Activated CD8-positive, alpha-beta memory T cell treated with anti-CD3 and anti-CD28 coated beads, Interleukin-2, amount 10 ng/mL, durations not matched to agents 7 days and 5 days (primary cell): ENCODE measurements at regions not wholly inside any gene's neighbourhood (a gene's known extent, or its start where the extent isn't known, plus 50 kb on each side); places are given as distances from the start of the nearest gene placed in this dataset.
"Not testable (repeated sequence)": the region's sequence is repeated elsewhere in the genome, so short reads cannot be mapped to it uniquely, and the experiment has no call there.

Experiments
- ATAC-seq: fragments of 150-1000 bp; cut with Tn5 transposase; one replicate; pipeline ENCODE4 v1.10.0; 2021; ENCODE audit warnings: moderate library complexity
- CTCF ChIA-PET: fragments of 350-600 bp; sonication (Branson Sonifier 250); formaldehyde crosslinking; loops from one replicate; lab custom pipeline; 2021; ENCODE audit warnings: antibody characterized with exemption; lab: Charles Lee
- DNase-seq: peaks from one replicate; pipeline ENCODE4 v3.0.0-alpha.2; 2020
- H3K27ac Mint-ChIP-seq: one replicate; pipeline ENCODE4 v1.8.0; 2021; ENCODE audit warnings: mild to moderate bottlenecking, mixed read lengths
- H3K27me3 Mint-ChIP-seq: one replicate; pipeline ENCODE4 v1.8.0; 2021; ENCODE audit warnings: mixed read lengths
- H3K36me3 Mint-ChIP-seq: one replicate; pipeline ENCODE4 v1.8.0; 2021; ENCODE audit warnings: mild to moderate bottlenecking, mixed read lengths
- H3K4me1 Mint-ChIP-seq: one replicate; pipeline ENCODE4 v1.8.0; 2021; ENCODE audit warnings: mixed read lengths
- H3K4me3 Mint-ChIP-seq: one replicate; pipeline ENCODE4 v1.8.0; 2021; ENCODE audit warnings: mild to moderate bottlenecking, moderate library complexity, mixed read lengths
- H3K9me3 Mint-ChIP-seq: one replicate; pipeline ENCODE4 v1.8.0; 2022; ENCODE audit warnings: low read depth, mixed read lengths

- peaks cover 6% of the 10 kb centered on the region for H3K27me3 Mint-ChIP-seq
These were observed 166.0 kb downstream of the HMHB1 start for GRCh38 chr5:143977891-143978461.

GRCh38 chr5:143979044-143979690 is 167.2 kb downstream of the HMHB1 start:
- CTCF ChIA-PET, result no interaction called here
- no peak overlapping the region for H3K27ac Mint-ChIP-seq
- H3K36me3 Mint-ChIP-seq, result no peaks in the 10 kb centered on the region
- no peak overlapping the region for H3K4me3 Mint-ChIP-seq
- H3K9me3 Mint-ChIP-seq, result peaks cover 2% of the 10 kb centered on the region
- no peaks in the 10 kb centered on the region for H3K4me1 Mint-ChIP-seq
- DNase-seq (no peak), ATAC-seq (no peak)
- H3K27me3 Mint-ChIP-seq, result peaks cover 5% of the 10 kb centered on the region

More at GRCh38 chr5:143977891-143978461, 166.0 kb downstream of the HMHB1 start:
- H3K36me3 Mint-ChIP-seq, result no peaks in the 10 kb centered on the region
- no peak for ATAC-seq
- DNase-seq, result no peak
- CTCF ChIA-PET, result interaction anchor here (0.6 to 1.2 kb wide), 2 partner anchors 10 to 13 kb away, joined by 3 read pairs; no protein-coding TSS in a partner anchor
- no peak overlapping the region for H3K4me3 Mint-ChIP-seq
- peaks cover 1% of the 10 kb centered on the region for H3K9me3 Mint-ChIP-seq
- H3K27ac Mint-ChIP-seq, result no peak overlapping the region
- no peaks in the 10 kb centered on the region for H3K4me1 Mint-ChIP-seq

- H3K27ac Mint-ChIP-seq, result no peak overlapping the region
- no peaks in the 10 kb centered on the region for H3K36me3 Mint-ChIP-seq
- no peak for ATAC-seq
- H3K4me1 Mint-ChIP-seq, result no peaks in the 10 kb centered on the region
- peaks cover 12% of the 10 kb centered on the region for H3K27me3 Mint-ChIP-seq
- DNase-seq, result no peak
- H3K9me3 Mint-ChIP-seq, result peaks cover 2% of the 10 kb centered on the region
- H3K4me3 Mint-ChIP-seq, result no peak overlapping the region
- CTCF ChIA-PET, result no interaction called here
These were observed 168.5 kb downstream of the HMHB1 start for GRCh38 chr5:143980506-143980905.

- H3K27ac Mint-ChIP-seq, H3K9me3 Mint-ChIP-seq, CTCF ChIA-PET, H3K4me3 Mint-ChIP-seq, H3K36me3 Mint-ChIP-seq, DNase-seq, H3K4me1 Mint-ChIP-seq, ATAC-seq: not testable (repeated sequence)
- H3K27me3 Mint-ChIP-seq, result peaks cover 12% of the 10 kb centered on the region
These were observed 171.0 kb downstream of the HMHB1 start for GRCh38 chr5:143982957-143983356.

- H3K27ac Mint-ChIP-seq, result no peak overlapping the region
- no peaks in the 10 kb centered on the region for H3K36me3 Mint-ChIP-seq
- CTCF ChIA-PET, result interaction anchor here (2.5 kb wide), 1 partner anchor 16 kb away, joined by 5 read pairs; no protein-coding TSS in a partner anchor
- H3K27me3 Mint-ChIP-seq, result peaks cover 15% of the 10 kb centered on the region
- H3K4me1 Mint-ChIP-seq, result peaks cover 1% of the 10 kb centered on the region
- no peak for DNase-seq
- peaks cover 2% of the 10 kb centered on the region for H3K9me3 Mint-ChIP-seq
- no peak overlapping the region for H3K4me3 Mint-ChIP-seq
- ATAC-seq, result no peak
These were observed 174.0 kb downstream of the HMHB1 start for GRCh38 chr5:143985832-143986515.

- no peak overlapping the region for H3K27ac Mint-ChIP-seq
- H3K9me3 Mint-ChIP-seq, result peaks cover 2% of the 10 kb centered on the region
- no peak overlapping the region for H3K4me3 Mint-ChIP-seq
- H3K4me1 Mint-ChIP-seq, result peaks cover 1% of the 10 kb centered on the region
- ATAC-seq (no peak), DNase-seq (no peak)
- CTCF ChIA-PET, result interaction anchor here (2.5 kb wide), 1 partner anchor 17 kb away, joined by 5 read pairs; no protein-coding TSS in a partner anchor
- peaks cover 15% of the 10 kb centered on the region for H3K27me3 Mint-ChIP-seq
- H3K36me3 Mint-ChIP-seq, result no peaks in the 10 kb centered on the region
These were observed 174.7 kb downstream of the HMHB1 start for GRCh38 chr5:143986516-143987212.

- Mint-ChIP-seq H3K36me3 (no peaks in the 10 kb centered on the region), H3K27ac (no peak overlapping the region), H3K27me3 (peaks cover 15% of the 10 kb centered on the region), H3K4me1 (peaks cover 1% of the 10 kb centered on the region), H3K4me3 (no peak overlapping the region), H3K9me3 (peaks cover 2% of the 10 kb centered on the region)
- CTCF ChIA-PET, result interaction anchor here (0.8 to 2.5 kb wide), 2 partner anchors 9 to 18 kb away, joined by 3 to 5 read pairs; no protein-coding TSS in a partner anchor
- DNase-seq, result no peak
- ATAC-seq, result no peak
These were observed 175.3 kb downstream of the HMHB1 start for GRCh38 chr5:143987264-143987663.

- DNase-seq, result no peak
- Mint-ChIP-seq H3K9me3 (peaks cover under 1% of the 10 kb centered on the region), H3K27me3 (peaks cover 15% of the 10 kb centered on the region), H3K4me3 (no peak overlapping the region), H3K27ac (no peak overlapping the region), H3K4me1 (peaks cover 1% of the 10 kb centered on the region), H3K36me3 (no peaks in the 10 kb centered on the region)
- CTCF ChIA-PET, result interaction anchor here (0.8 kb wide), 1 partner anchor 10 kb away, joined by 3 read pairs; no protein-coding TSS in a partner anchor
- no peak for ATAC-seq
These were observed 176.0 kb downstream of the HMHB1 start for GRCh38 chr5:143987751-143988560.

- DNase-seq, result no peak
- ATAC-seq, result no peak
- Mint-ChIP-seq H3K27me3 (peaks cover 3% of the 10 kb centered on the region), H3K4me1 (peaks cover 1% of the 10 kb centered on the region), H3K27ac (no peak overlapping the region), H3K36me3 (no peaks in the 10 kb centered on the region), H3K9me3 (no peaks in the 10 kb centered on the region), H3K4me3 (no peak overlapping the region)
- CTCF ChIA-PET, result no interaction called here
These were observed 178.0 kb downstream of the YIPF5 start for GRCh38 chr5:143992496-143992895.

GRCh38 chr5:144002876-144003275 is 167.6 kb downstream of the YIPF5 start:
- Mint-ChIP-seq H3K9me3 (no peaks in the 10 kb centered on the region), H3K4me3 (no peak overlapping the region), H3K4me1 (no peaks in the 10 kb centered on the region), H3K27ac (no peak overlapping the region), H3K27me3 (peaks cover 13% of the 10 kb centered on the region), H3K36me3 (no peaks in the 10 kb centered on the region)
- CTCF ChIA-PET, result no interaction called here
- DNase-seq (no peak), ATAC-seq (no peak)

GRCh38 chr5:144003636-144004035 is 166.8 kb downstream of the YIPF5 start:
- no peak for ATAC-seq
- CTCF ChIA-PET, result no interaction called here
- peaks cover 13% of the 10 kb centered on the region for H3K27me3 Mint-ChIP-seq

GRCh38 chr5:144004146-144004545 is 166.3 kb downstream of the YIPF5 start:
- ATAC-seq, result no peak
- Mint-ChIP-seq H3K4me3 (no peak overlapping the region), H3K36me3 (no peaks in the 10 kb centered on the region), H3K27me3 (peaks cover 13% of the 10 kb centered on the region), H3K9me3 (no peaks in the 10 kb centered on the region), H3K27ac (no peak overlapping the region), H3K4me1 (no peaks in the 10 kb centered on the region)
- CTCF ChIA-PET, result interaction anchor here (1.7 kb wide), 1 partner anchor 12 kb away, joined by 3 read pairs; no protein-coding TSS in a partner anchor
- no peak for DNase-seq

More at GRCh38 chr5:144003636-144004035, 166.8 kb downstream of the YIPF5 start:
- Mint-ChIP-seq H3K4me3 (no peak overlapping the region), H3K27ac (no peak overlapping the region), H3K36me3 (no peaks in the 10 kb centered on the region), H3K4me1 (no peaks in the 10 kb centered on the region), H3K9me3 (no peaks in the 10 kb centered on the region)
- DNase-seq, result no peak
